ENCODE measurements at regions not wholly inside any gene's neighbourhood (a gene's known extent, or its start where the extent isn't known, plus 50 kb on each side); places are given as distances from the start of the nearest gene placed in this dataset.

DNA sequence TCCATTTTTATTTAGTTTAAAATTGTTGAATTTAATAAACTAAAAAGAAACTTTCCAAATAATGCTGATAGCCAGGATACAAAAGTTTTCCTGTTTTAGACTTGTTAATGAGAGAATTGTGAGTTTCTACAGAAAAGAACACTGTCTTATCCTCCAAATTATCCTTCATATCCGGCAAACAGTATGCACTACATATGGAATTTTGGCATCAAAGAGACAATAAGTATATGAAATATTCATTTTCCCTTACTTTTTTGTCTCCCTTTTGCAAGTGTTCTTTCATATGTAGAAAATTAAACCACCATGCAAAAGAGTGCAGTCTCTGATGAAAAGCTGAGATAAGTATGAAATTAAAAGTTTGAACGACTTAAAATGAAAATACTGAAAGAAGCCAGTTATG is 159.4 kb downstream of the UBE2E3 start:
- TF ChIP-seq, protein P1, sequence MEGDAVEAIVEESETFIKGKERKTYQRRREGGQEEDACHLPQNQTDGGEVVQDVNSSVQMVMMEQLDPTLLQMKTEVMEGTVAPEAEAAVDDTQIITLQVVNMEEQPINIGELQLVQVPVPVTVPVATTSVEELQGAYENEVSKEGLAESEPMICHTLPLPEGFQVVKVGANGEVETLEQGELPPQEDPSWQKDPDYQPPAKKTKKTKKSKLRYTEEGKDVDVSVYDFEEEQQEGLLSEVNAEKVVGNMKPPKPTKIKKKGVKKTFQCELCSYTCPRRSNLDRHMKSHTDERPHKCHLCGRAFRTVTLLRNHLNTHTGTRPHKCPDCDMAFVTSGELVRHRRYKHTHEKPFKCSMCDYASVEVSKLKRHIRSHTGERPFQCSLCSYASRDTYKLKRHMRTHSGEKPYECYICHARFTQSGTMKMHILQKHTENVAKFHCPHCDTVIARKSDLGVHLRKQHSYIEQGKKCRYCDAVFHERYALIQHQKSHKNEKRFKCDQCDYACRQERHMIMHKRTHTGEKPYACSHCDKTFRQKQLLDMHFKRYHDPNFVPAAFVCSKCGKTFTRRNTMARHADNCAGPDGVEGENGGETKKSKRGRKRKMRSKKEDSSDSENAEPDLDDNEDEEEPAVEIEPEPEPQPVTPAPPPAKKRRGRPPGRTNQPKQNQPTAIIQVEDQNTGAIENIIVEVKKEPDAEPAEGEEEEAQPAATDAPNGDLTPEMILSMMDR (IDR thresholded peaks at IDR 0.05): no peak

DNA sequence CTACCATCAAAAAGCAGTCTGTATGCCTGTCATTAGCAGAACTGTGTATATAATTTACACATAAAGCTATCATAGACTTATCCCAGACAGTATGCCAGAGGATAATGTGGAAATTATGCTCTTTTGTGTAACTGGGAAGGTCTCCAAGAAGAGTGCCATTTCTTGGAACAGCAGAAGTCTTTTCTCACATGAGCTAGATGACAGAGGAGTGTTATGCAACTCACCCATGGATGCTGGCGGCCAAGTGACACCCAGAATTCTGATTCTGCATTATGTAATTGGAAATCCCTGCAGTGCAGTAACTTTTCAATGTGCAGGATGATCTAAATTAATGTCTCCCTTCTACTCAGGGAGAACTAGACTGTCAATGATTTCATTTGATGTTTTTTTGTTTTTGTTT is 160.0 kb downstream of the UBE2E3 start:
- TF ChIP-seq, protein P1 (IDR thresholded peaks at IDR 0.05): no peak

DNA sequence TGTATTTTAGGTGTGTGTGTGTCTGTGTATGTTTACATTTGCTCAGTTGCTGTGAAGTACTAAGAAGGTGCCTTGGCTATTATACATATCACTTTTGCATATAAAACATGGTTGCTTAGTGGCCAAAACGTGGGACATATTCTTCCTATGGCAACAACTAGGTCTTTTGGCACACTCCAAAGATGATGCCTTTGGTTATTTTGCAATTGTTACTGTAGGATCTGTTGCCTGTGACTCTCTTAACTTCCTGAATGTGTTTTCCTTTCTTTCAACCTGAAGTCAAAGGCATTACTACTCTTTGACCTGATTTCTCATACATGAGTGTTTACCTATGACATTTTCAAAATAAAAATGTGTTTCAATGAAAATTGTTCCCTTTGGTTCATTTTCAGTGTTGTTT is 160.5 kb downstream of the UBE2E3 start:
- TF ChIP-seq, protein P1 (IDR thresholded peaks at IDR 0.05): no peak

DNA sequence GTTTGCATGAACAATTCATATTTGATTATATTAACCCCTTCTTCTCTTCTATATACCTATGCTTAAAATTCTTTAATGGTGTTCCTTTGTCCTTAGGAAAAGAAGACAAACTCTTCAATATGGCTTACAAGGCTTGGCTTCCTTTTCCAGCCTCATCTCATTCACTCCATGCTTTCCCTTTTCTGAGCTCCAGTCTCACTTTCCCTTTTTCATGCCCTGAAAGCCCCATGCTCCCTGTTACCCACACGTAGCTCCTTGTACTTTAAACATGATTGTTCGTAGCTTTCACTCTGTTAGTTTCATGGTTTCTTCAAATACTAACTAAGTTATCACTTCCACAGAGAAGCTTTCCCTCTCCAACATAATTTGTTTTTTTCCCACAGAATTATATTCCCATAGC is 161.3 kb downstream of the UBE2E3 start:
- TF ChIP-seq, protein P1 (IDR thresholded peaks at IDR 0.05): no peak

DNA sequence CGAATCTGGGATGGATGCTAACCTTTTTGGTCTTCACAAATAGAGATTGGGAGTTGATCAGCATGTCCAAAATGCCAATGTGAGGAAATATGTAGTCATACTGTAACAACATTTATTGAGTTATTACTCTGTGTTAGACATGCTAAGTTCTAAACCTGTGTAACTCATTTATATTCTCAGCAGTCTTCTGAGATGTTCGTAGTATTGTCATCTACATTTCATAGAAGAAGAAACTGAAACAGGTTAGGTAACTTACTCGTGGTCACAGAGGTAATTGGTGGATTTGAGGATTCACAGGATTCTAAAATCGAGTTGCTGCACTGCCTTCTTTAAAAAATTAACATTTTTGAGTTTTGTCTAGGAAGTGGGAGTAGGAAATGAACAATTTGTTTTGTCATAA is 162.1 kb downstream of the UBE2E3 start:
- TF ChIP-seq, protein P1 (IDR thresholded peaks at IDR 0.05): no peak

DNA sequence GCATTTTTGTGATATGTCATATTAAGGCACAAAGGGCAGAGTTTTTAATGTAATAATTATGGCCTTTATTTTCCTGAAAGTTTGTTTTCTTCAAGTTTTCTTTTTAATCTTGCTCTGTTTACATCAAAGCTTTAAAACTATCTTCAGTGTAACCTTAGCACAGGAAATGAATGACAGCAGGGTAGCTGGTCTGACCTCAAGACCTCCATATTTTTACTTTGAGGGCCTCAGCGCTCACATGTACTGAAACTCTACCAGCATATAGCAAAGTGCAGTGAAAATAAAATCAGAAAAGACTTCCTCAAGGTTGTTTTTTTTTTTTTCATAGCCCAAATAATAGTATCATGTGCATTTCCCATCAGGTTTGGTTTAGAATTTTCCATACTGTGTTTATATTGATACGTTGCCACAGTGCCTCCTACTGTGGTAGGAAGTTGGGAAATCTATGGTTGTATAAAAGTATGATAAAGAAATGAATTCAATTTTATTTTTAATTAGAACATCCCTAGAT is 163.4 kb downstream of the UBE2E3 start:
- TF ChIP-seq, protein P1 (IDR thresholded peaks at IDR 0.05): no peak

DNA sequence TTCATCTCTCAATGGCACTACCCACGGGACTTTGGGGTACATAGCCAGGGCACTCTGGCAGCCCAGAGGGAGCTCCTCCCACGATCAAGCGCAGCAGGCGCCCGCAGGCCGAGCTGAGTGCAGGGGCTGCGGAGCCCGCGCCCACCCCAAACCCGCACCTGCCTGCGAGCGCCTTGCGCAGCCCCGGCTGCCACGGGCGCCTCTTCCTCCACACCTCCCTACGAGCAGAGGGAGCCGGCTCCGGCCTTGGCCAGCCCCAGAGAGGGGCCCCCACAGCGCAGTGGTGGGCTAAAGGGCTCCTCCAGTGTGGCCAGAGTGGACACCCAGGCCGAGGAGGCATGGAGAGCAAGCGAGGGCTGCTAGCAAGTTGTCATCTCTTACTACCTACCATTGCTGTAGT is 165.2 kb downstream of the UBE2E3 start:
- TF ChIP-seq, protein P1 (IDR thresholded peaks at IDR 0.05): no peak

DNA sequence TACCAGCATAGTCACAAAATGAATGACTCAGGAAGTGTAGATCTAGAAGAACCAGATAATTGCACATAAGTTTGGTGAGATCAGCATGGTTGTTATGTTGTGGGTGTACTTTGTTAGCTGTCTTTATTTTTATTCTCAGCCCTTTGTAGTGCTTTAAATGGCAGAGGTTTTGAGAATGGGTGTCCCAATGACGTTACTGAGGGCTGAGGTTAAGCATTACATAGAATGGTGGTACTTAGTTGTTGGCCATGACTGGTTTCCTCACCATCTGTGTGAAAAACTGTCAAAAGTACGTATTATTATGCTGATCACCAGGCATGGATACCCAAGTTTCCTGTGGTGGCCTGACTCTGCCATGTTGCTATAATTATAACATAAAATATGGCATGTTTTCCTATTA is 165.8 kb downstream of the UBE2E3 start:
- TF ChIP-seq, protein P1 (IDR thresholded peaks at IDR 0.05): no peak

All from LNCAP (cell line).